Cardiac fibroblast (primary cell): ENCODE measurements at regions not wholly inside any gene's neighbourhood (a gene's known extent, or its start where the extent isn't known, plus 50 kb on each side); places are given as distances from the start of the nearest gene placed in this dataset.

Source experiments
- DNase-seq, 2 donors: peaks; one replicate each; pipeline versions ENCODE4 v3.0.0 to v3.0.0-alpha.2; 2010; ENCODE audit warnings: low read depth in 2 of 2
- H3K4me3 ChIP-seq, 2 donors: replicated peaks in 1 of 2; 1 replicate in 1 of 2; 2 replicates in 1 of 2; pipeline ENCODE4 v1.5.1; 2011; ENCODE audit warnings: low read depth in 2 of 2, low read length in 2 of 2, mild to moderate bottlenecking in 2 of 2, moderate library complexity in 1 of 2
- TF ChIP-seq, protein P1 (sequence below): IDR thresholded peaks from one replicate; pipeline ENCODE4 v1.5.1; 2011; ENCODE audit warnings: low read depth, mild to moderate bottlenecking, low read length, inconsistent platforms

DNA sequence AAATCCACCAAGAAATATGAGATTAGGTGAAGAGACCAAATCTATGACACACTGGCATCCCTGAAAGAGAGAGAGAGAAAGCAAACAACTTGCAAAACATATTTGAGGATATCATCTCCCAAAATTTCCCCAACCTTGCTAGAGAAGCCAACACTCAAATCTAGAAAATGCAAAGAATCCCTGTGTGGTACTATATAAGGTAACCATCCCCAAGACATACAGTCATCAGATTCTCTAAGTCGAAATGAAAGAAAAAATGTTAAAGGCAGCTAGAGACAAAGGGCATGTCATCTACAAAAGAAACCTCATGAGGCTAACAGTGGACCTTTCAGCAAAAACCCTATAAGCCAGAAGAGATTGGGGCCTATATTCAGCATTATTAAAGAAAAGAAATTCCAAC, 622.1 kb upstream of the LMCD1 start:
- H3K4me3 ChIP-seq = no peak overlapping the region
- DNase-seq = no peak
- TF ChIP-seq, protein P1, sequence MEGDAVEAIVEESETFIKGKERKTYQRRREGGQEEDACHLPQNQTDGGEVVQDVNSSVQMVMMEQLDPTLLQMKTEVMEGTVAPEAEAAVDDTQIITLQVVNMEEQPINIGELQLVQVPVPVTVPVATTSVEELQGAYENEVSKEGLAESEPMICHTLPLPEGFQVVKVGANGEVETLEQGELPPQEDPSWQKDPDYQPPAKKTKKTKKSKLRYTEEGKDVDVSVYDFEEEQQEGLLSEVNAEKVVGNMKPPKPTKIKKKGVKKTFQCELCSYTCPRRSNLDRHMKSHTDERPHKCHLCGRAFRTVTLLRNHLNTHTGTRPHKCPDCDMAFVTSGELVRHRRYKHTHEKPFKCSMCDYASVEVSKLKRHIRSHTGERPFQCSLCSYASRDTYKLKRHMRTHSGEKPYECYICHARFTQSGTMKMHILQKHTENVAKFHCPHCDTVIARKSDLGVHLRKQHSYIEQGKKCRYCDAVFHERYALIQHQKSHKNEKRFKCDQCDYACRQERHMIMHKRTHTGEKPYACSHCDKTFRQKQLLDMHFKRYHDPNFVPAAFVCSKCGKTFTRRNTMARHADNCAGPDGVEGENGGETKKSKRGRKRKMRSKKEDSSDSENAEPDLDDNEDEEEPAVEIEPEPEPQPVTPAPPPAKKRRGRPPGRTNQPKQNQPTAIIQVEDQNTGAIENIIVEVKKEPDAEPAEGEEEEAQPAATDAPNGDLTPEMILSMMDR = no peak

DNA sequence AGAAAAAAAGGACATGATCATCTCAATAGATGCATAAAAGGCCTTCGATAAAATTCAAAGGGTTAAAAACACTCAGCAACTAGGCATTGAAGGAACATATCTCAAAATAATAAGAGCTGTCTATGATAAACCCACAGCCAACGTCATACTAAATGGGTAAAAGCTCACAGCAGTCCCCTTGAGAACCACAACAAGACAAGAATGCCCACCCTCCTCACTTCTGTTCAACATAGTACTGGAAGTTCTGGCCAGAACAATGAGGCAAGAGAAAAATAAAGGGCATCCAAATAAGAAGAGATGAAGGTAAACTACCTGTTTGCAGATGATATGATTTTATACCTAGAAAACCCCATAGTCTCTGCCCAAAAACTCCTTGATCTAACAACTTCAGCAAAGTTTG, 619.7 kb upstream of the LMCD1 start:
- H3K4me3 ChIP-seq = no peak overlapping the region
- TF ChIP-seq, protein P1 = no peak
- DNase-seq = no peak

GRCh38 chr3:7897655-7898054, 604.0 kb upstream of the LMCD1 start:
- no peak for DNase-seq
- TF ChIP-seq, protein P1 = no peak
- H3K4me3 ChIP-seq = no peak overlapping the region

DNA sequence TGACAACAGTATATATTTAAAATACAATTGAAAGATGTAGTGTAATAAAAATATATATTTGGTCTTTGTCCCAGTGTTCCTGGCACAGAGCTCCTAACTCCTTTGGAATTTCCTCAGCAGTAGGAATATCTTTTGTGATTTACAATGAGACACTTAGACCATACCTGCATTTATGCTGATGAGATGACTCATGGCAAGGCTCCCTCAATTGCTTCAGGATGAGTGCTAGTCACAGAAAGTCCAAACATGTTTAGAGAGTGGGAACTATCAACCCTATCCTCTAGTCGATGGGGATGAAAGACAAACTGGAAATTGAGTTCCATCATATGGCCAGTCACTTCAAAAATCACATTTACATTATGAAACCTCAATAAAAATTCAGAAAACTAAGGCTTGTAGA, 588.3 kb upstream of the LMCD1 start:
- TF ChIP-seq, protein P1 = no peak
- no peak for DNase-seq
- no peak overlapping the region for H3K4me3 ChIP-seq

- TF ChIP-seq, protein P1 = no peak
- no peak overlapping the region for H3K4me3 ChIP-seq
- no peak for DNase-seq
Measured at GRCh38 chr3:7915356-7915755, 586.3 kb upstream of the LMCD1 start.

DNA sequence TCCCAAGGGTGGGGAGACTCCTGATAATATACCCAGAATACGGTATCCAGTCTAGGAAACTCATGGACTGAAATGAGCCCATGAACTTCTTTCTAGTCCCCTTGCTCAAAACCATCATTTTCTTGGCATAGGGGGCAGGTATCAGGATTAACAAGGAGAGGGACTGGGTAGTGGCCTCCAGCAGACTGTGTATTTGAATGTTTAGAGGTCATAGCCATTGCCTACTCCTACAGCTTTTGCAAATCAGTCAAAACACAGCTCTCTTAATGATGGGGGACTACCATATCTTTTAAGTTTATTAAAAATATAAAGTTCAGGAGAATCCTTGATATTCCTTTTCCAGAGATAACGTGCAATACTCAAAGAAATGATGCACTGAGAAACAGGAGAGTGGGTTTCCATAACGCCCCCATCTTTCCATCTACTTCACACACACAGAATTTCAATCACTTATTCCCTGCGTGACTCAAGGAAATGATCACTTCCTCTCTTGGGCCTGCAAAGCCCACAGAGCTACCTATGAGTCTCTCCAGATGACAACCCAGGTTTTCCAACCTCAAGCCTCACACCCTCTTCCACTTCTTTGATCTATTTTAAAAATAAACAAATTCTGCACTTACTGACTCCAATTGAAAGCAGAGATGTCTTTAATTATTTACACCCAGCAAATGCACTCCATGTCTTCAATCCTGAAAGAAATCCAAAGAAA, 584.0 kb upstream of the LMCD1 start:
- TF ChIP-seq, protein P1 = no peak
- no peak overlapping the region for H3K4me3 ChIP-seq
- no peak for DNase-seq

GRCh38 chr3:7920211-7920610, 581.4 kb upstream of the LMCD1 start:
- no peak overlapping the region for H3K4me3 ChIP-seq
- TF ChIP-seq, protein P1 = no peak
- no peak for DNase-seq
